ENCODE measurements at regions not wholly inside any gene's neighbourhood (a gene's known extent, or its start where the extent isn't known, plus 50 kb on each side); places are given as distances from the start of the nearest gene placed in this dataset.

DNA sequence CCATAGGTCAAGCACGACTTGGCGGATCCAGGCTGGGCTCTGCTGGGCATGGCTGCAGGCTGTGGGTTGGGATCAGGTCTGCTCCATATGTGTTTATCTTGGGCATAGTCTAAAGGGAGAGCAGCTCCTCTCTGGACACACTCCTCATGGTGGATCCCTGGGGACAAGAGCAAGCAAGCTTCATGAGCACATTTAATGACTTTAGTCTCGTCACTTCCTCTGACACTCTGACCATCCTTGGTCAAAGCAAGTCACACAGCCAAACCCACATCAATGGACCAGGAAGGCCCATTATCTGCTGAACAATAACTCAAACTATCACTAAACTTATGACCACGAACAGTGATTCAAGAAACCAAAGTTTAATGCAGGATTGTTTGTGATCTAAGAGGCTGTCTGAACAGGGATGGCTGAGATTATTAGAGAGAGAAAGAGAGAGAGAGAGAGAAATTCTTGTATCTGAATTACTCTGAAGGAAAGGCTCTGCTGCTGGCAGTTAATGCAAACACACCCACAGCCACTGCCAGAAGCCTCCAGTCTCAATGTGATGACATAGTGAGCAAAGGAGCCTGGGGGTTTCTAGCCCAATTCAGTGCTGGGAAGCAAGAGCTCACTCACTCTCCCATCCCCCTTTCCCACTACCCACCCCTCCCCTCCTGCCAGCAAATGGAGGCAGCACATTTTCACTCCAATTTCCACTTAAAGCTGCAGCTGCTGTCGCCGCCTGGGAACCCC, 490.2 kb upstream of the SULF2 start:
- DNase-seq: no peak

DNA sequence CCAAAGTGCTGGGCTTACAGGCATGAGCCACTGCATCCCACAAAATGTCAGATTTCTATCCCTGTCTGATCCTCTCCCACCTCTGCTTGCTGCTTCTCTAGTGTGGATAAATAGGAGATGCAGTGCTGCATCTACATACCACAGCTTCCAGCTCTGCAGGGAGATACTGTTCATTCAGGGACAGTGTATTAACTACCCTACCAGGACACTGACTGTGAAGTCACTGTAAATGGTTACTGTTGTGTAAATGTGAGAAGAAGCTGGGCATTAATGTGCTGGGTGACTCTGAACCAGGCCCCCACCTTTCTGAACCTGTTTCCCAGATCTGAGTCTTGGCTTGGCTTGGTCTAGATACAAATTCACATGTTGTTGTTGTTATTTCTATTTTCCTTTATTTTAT, 488.6 kb upstream of the SULF2 start:
- no peak for DNase-seq

DNA sequence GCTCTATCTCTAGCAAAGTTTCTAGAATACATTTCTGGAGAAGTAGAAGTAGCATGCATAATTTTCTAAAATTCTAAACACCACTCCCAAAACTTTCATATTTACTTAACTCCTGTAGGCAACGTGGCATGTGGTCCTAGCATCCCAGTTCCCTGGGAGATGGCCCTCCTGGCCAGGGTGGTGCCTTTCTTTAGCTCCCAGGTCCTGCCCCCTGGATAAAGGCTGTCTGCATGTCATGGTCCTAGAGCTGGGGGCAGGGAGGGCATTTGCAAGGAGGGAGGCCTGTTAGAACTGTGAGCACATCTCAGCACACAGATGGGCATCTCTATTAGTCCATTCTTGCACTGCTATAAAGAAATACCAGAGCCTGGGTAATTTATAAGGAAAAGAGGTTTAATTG, 485.6 kb upstream of the SULF2 start:
- DNase-seq: no peak

GRCh38 chr20:48267860-48268633, 482.8 kb upstream of the SULF2 start:
- no peak for DNase-seq

DNA sequence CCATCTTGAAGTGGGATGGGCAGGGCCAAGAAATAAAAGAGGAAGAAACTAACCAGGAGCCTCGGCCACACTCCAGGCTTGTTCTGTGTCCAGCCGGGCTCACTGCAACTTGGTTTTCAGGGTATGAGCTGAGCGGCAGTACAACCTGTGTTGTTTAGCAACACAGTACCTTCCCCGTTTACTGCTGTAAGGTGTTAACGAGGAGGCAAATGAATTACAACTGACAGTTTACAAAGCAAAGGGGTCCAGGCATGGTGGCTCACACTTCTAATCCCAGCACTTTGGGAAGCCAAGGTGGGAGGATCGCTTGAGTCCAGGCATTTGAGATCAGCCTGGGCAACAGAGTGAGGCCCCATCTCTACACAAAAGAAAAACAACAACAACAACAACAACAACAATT, 481.3 kb upstream of the SULF2 start:
- no peak for DNase-seq

DNA sequence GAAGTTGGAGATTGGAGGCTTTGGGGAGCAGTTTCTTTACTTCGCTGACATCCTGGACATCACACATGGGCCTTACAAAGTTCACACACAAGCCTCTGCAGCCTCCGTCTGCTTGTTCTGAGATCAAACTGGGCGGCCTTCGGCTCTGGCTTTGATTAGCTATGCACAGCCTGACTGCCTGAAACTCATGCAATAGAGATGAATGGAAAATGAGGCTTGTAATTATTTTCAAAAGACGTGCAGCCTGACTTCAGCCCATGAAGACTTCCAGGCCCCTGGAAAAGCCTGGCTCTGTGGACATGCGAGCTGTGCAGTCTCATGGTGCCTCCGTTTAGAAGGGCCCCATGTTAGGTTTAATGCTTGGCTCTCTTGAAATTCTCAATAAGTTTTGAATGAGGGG, 480.5 kb upstream of the SULF2 start:
- no peak for DNase-seq

DNA sequence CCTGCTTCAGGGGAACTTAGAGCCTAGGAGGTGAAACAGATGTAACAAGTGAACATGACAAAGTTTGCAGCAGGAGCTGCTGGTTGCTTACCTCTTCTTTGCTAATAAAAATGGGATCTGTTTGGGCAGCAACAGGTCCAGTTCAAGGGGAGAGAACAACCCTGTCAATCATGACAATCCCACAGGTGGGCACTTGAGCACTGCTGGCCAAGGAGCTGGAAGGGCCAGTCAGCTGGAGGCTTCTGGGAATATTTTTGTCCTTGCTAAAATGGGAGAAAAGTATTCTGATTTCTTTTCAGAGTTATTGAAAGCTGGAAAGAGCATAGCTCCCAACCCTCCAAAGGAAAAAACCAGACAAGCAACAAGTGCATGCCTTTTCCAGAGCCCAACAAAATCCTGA, 477.7 kb upstream of the SULF2 start:
- no peak for DNase-seq

GRCh38 chr20:48262466-48262865, 477.2 kb upstream of the SULF2 start:
- DNase-seq: no peak

DNA sequence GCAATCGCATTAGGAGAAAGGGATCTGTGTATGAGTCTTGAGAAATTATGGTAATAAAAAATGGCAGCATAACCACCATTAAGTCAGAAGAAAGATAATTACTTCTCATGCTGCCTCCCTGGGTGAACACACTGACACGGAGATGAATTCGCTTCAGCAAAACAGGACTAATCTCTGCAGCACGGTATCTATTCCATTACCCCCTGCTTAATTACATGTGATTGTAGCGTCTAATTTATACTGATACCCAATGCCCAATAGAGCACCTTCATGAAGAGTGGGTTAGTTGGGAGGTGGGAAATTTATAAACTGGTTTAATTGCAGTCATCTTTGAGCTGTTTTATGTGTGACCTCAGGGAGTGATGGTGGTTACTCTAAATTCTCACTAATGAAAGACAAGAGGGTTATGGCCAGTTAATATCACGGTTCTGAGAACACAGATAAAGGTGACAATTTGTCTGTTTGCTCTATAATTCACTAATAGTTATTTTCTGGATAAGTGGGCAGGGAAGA, 476.2 kb upstream of the SULF2 start:
- DNase-seq: no peak

DNA sequence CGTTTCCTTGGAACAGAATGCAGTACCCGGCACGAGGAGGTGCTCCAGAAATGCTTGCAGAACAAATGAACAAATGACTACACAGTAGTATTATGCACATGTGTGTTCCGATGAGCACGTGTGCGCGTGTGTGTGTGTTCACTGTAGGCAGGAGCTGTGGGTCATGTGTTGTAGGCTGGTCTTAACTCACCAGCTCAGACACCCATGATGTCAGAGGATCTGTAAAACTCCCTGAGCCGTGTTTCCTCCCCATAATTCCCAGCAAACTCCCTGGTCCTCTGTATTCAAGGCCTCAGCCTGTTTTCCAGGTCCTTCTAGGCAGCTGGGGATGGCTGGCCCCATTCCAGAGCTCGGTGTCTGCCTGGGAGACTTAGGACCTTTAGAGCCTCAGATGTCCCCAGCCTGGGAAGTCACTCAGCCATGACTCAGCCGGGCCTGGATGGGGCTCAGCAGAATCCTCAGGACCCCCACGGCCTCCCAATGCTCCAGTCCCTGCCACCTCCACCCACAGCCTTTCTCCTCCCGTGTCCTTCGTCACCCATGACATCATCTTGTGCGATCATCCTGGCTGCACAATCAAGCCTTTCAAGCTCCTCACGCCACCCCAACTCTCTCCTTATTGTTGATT, 475.0 kb upstream of the SULF2 start:
- DNase-seq: no peak

DNA sequence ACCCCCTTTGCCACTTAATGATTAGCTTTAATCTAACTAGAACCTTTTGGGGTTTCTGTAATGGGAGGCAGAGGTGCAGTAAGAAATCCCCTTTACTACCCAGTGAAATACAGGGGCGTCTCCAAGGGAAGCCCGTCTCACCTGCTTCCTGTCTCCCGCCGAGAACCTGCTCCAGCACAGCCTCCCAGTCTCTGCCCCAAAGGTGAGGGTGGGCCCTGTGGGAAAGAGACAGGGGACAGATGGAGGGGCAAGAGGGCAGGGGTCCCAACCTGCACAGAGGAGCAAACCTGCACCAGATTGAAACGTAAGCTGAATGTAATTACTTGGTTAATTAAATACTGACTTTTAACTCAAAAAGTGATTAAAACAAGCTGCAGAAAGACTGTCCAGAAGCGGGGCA, 474.2 kb upstream of the SULF2 start:
- DNase-seq: no peak

- DNase-seq: no peak
These were observed 472.6 kb upstream of the SULF2 start for GRCh38 chr20:48257833-48258232.

DNA sequence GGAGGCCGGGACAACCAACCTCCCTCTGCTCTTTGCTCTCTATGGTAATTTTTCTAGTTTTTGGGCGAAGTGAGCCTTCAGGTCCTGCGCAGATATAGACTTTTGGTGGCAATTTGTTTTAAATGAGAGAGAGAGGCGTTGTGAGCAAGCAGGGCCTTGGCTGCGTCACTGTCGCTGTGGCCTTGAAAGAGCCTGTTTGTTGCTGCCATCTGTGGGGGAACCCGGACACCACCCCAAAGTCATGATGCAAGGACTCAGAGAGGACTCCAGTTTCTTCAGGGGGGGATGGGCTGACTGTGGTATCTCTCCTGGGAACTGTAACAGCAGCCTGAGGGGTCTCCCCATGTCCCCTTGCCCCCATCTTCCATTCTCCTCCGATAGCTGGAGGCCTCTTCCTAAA, 462.7 kb upstream of the SULF2 start:
- DNase-seq: no peak

- DNase-seq: no peak
These were observed 460.9 kb upstream of the SULF2 start for GRCh38 chr20:48246061-48246790.

DNA sequence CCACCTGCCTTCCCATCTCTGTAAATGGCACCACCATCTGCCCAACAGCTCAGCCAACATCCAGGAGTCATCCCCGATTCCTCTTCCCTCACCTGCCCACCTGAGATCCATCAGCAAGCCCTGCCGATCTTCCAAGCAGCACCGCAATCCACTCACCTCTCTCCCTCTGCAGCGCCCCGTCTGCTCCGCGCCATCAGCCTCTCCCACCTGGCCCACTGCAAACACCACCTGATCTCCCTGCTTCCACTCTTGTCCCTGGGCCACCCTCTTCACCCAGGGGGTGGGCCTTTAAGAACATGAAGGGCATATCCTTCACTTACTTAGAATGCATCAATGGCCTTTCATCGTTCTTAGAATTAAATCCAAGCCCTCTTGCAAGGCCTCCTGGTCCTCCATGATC, 457.3 kb upstream of the SULF2 start:
- DNase-seq: no peak

- no peak for DNase-seq
These were observed 456.2 kb upstream of the SULF2 start for GRCh38 chr20:48241482-48241881.

DNA sequence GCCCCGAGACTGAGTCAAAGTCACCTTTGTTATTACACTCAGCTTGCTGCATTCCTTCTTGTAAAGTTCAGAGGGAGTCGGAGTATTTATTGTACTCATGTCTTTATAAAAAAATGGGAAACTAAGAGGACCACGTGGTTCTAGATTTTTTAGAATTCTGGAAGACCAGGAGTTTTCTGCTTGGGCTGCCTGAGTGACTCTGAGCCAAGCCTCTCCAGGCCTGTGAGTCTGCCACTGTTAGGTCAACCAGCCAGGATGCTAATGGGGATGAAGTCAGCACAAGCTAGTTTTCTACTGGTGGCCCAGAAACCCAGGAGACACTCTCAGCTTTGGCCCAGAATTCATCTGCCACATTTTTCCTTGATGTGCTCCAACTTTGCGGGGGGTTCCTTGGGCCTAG, 453.5 kb upstream of the SULF2 start:
- no peak for DNase-seq

DNA sequence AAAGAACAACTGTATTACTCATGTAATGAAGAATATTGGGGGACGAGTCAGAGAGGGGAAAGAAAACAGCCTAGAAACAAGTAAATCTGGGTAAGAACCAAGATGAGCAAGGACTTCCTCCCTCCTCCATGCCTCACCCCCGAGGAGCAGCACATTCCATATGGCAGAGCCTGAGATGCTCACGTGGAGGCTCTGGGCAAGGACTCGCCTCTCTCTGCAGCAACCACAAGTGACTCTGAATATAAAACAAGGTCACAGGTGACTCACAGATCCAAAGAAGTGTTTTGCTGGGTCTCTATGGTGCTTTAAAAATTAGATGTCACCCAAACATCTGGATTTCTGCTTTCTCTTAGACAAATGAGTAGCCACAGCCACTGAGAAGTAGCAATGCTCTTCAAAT, 453.0 kb upstream of the SULF2 start:
- DNase-seq: no peak

DNA sequence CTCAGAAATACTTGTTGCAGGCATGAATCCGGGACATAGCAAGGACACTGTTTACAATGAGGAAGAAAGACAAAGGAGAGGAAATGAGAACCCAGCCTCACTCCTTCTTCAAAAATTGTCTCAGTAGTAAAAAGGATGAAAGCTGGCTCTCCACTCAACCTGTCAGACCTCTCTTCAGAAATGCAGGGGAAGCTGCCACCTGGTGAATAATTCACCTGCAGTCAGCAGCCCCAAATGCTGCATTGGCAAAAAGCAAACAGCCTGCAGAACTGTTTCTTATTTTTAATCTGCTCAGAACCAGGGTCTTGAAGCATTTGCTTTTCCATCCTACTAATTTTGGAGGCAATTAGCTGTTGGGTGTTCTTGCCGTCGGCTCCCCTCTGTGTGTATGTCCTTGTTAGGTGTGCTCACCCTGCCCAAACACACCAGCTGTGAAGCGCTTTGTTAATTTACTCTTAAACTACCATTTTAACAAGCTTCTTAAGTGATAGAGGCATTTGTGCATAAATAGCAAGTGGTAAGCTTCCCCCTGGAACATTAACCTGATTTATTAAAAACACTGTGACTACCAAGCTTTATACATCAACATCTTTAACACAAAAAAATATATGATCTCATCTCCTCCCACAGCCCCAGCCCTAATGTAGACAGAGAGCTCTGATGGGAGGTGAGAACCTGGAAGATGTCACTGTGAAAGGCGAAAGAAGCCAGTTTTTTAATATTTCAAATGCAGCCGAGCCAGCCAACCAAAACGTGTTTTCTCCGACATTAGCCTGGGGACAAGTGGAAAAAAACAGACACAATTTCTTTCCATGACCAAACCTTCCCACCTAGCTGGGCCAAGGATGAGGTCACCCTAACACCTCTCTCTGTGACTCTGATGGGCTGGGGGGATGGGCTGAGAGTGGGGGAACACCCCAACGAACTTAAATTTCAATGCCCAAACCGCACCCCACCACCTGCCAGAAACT, 451.0 kb upstream of the SULF2 start:
- no peak for DNase-seq

- no peak for DNase-seq
These were observed 449.7 kb upstream of the SULF2 start for GRCh38 chr20:48234951-48235350.

DNA sequence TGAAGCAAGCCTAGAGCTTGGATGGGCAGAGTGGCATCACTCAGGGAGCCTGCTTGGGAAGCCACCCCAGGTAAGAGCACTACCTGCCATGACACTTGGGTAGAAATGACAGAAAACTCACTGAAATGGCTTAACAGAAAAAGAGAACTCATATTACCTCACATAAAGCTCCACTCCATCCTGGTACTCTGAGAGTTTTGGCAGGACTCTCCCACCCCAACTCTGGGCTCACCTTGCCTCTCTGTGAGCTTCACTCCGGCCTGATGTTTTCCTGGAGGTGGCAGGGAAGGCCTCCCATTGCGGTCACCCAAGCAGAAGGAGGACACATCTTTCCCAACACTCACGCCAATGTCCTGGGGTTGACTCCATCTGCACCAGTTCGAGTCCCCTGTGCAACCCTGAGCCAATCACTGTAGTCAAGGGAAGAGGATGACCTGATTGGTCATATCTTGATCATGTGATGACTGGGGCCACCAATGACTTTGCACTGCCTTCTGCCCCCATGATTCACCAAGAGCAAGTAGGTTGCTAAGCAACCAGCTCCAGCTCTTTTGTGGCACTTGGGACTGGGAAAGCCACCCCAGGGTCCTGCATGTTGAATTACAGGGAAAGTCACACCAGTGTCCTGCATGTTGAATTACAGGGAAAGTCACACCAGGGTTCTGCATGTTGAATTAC, 446.1 kb upstream of the SULF2 start:
- DNase-seq: no peak
